ENCODE measurements at regions not wholly inside any gene's neighbourhood (a gene's known extent, or its start where the extent isn't known, plus 50 kb on each side); places are given as distances from the start of the nearest gene placed in this dataset.
A peak's percentile ranks its signal among the peaks of the same experiment; 100 is the strongest.

GRCh38 chr10:94061026-94061425, 67.3 kb downstream of the PLCE1 start:
- ChIA-PET POLR2A (ENCODE audit: partially characterized antibody) (no interaction called here), CTCF (ENCODE audit: partially characterized antibody) (no interaction called here)
- H3K9me3 ChIP-seq (ENCODE audit: insufficient read depth in 2 of 2, low read depth in 1 of 2, low read length in 1 of 2) = no peaks in the 10 kb centered on the region
- H3K18ac ChIP-seq (ENCODE audit: extremely low read depth, low read length) = no peak overlapping the region
- H3K56ac ChIP-seq (replicated peaks; ENCODE audit: insufficient read length, low read depth, low read length) = no peak overlapping the region
- DNase-seq (ENCODE audit: low read depth in 1 of 2, low spot score in 2 of 2) = no peak
- no peaks in the 10 kb centered on the region for H3K23me2 ChIP-seq (ENCODE audit: low read depth, low read length)
- H3K79me1 ChIP-seq (ENCODE audit: low read depth, low read length) = no peaks in the 10 kb centered on the region
- H3K9ac ChIP-seq (replicated peaks in 1 of 4; ENCODE audit: extremely low read depth in 1 of 4, low read depth in 3 of 4, low read length in 3 of 4) = no peak overlapping the region
- no peak overlapping the region for H2BK15ac ChIP-seq (ENCODE audit: low read length)
- H3K4me2 ChIP-seq (ENCODE audit: insufficient read depth in 1 of 2, low read depth in 2 of 2, low read length in 2 of 2) = no peak overlapping the region
- WGBS, 2 experiments (ENCODE audit: extremely low coverage in 1 of 2, insufficient coverage in 1 of 2, insufficient read length in 1 of 2, insufficient replicate concordance in 2 of 2, low coverage in 1 of 2, low lambda C conversion rate in 2 of 2, missing lambda C conversion rate in 1 of 2) = 70% methylated on average over 2 of the region's 2 CpGs; no CpG with 5 or more reads in 1 of the 2 experiments
- no peak overlapping the region for H2BK120ac ChIP-seq (replicated peaks; ENCODE audit: low read depth, low read length)
- H4K91ac ChIP-seq (replicated peaks; ENCODE audit: insufficient read length, low read length) = no peak overlapping the region
- no peaks in the 10 kb centered on the region for H3K79me2 ChIP-seq (ENCODE audit: control insufficient read depth in 1 of 2, insufficient read depth in 2 of 2, low read length in 2 of 2)
- TF ChIP-seq RAD21 (IDR thresholded peaks at IDR 0.05 in 1 of 2, conservative IDR thresholded peaks at IDR 0.05 in 1 of 2; ENCODE audit: low read depth in 2 of 2, low read length in 2 of 2) = peak; percentile 7 to 32; a peak in 2 of 4 replicates
- TF ChIP-seq USF2 (IDR thresholded peaks at IDR 0.05; ENCODE audit: low read length) = no peak
- H2AK5ac ChIP-seq (ENCODE audit: low read depth, low read length) = no peak overlapping the region
- H2BK5ac ChIP-seq (ENCODE audit: low read depth, low read length) = no peak overlapping the region
- H3K4me1 ChIP-seq (replicated peaks in 1 of 4; ENCODE audit: control insufficient read depth in 3 of 4, insufficient read depth in 4 of 4, low read length in 3 of 4) = no peaks in the 10 kb centered on the region
- H3K4me3 ChIP-seq (ENCODE audit: extremely low read depth in 1 of 4, insufficient read depth in 2 of 4, low read depth in 3 of 4, low read length in 4 of 4) = no peak overlapping the region
- no peak overlapping the region for H4K8ac ChIP-seq (ENCODE audit: extremely low read depth, insufficient read depth, low read length)
- H3K23ac ChIP-seq (ENCODE audit: insufficient read length) = no peak overlapping the region
- H3K36me3 ChIP-seq (ENCODE audit: control insufficient read depth in 2 of 4, insufficient read depth in 4 of 4, low read length in 3 of 4) = no peaks in the 10 kb centered on the region
- no peak overlapping the region for H3K14ac ChIP-seq (ENCODE audit: insufficient read length)
- no peak for FAIRE-seq
- no peak overlapping the region for H4K5ac ChIP-seq (ENCODE audit: insufficient read length, low read depth, low read length)
- H3K27me3 ChIP-seq (replicated peaks in 1 of 4; ENCODE audit: control insufficient read depth in 3 of 4, extremely low read depth in 1 of 4, insufficient read depth in 3 of 4, low read length in 3 of 4) = no peaks in the 10 kb centered on the region
- no peak overlapping the region for H2AFZ ChIP-seq (ENCODE audit: low read length)
- H4K20me1 ChIP-seq (replicated peaks in 1 of 2; ENCODE audit: control insufficient read depth in 1 of 2, insufficient read depth in 2 of 2, low read length in 2 of 2) = no peaks in the 10 kb centered on the region
- H3K27ac ChIP-seq (ENCODE audit: low read depth, low read length) = no peak overlapping the region
- H3K4ac ChIP-seq (replicated peaks; ENCODE audit: insufficient read length, low read depth, low read length) = no peak overlapping the region
- no peak overlapping the region for H2BK20ac ChIP-seq (ENCODE audit: low read length)
- H2BK12ac ChIP-seq (ENCODE audit: low read depth, low read length) = no peak overlapping the region

All from H1 (cell line).